ENCODE measurements at regions not wholly inside any gene's neighbourhood (a gene's known extent, or its start where the extent isn't known, plus 50 kb on each side); places are given as distances from the start of the nearest gene placed in this dataset.
"Not testable (repeated sequence)": the region's sequence is repeated elsewhere in the genome, so short reads cannot be mapped to it uniquely, and the experiment has no call there.

DNA sequence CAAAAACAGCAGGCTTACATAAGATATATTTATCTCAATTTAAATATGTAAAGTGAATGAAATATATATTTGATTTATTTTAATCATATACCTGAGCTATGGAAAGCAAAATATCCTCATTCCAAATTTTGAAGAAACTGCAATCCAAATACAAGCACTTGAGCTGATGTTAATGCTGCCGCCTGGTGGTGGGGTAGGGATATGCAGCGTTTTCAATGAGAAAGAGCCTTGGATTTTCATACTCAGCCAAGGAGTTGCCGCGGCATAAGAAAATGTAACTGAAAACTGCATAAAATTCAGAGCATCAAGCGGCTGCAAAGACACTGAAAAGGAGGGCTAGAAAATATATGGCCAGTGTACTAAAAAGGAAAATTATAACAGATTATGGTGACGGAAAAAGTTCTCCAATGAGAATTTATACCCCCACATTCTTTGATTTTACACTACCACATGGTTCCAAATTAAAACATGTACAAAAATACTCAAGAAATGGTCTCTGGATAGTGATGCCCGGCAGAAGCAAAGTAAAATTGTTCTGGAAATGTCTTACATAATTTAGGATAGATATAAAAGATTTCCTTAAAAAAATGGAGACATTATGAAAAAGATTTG lies 660.3 kb upstream of the PITX2 start:
- peak; percentile 74 for FAIRE-seq

GRCh38 chr4:111296466-111296865 lies 673.6 kb upstream of the PITX2 start:
- no peak for FAIRE-seq

GRCh38 chr4:111303806-111304205 lies 680.9 kb upstream of the PITX2 start:
- no peak for FAIRE-seq

DNA sequence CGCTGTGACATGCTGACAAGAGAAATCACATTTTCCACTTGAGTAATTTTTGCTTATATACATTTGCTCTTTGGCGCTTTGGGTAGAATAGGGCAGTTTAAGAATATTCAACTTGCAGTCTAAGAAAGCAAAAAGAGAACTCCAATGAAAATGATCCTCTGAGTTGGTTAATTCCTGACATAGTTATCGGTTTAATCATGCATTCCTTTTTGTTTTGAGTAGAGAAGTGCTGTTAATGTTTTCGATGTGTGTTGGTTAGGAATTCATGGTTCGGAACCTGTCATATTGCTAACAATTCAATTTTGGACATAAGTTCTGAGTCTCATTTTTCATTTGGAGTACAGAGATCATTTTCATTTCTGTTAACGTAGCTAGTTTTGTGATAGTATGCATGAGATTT lies 700.6 kb upstream of the PITX2 start:
- FAIRE-seq = no peak

GRCh38 chr4:111323916-111324315 lies 701.0 kb upstream of the PITX2 start:
- FAIRE-seq = no peak

DNA sequence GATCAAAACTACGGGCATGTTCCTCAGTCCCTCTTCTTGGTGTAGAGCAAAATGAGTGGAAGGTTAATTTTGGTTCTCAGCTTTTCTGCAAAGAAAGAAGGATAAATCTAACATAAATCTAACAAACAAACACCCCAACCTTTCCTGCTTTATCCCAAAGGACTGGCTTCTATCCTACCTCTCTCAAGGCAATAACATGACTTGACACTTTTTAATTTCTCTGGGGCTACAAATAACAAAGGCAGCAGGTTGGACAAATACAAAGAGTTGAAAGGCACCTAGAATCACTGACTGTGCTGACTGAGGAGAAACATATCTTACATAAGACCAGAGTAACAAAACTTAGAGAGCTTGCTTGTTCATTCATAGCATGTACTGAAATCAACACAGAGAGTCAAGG lies 703.6 kb upstream of the PITX2 start:
- FAIRE-seq = no peak

- no peak for FAIRE-seq
Observed at GRCh38 chr4:111330786-111331185, 707.9 kb upstream of the PITX2 start.

DNA sequence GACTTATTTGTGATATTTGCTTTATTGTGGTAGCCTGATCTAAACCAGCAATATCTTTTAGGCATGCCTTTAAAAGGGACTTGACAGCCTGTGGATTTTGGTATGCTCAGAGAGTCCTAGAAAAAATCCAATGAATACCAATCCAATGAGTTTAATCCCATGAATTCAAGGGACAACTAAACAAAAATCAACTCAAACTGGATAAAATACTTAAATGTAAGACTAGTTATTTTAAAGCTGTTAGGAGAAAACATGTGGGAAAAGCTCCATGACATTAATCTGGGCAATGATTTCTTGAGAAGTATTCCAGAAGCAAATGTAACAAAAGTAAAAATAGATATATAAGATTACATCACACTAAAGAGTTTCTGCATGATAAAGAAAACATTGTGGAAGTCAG lies 711.5 kb upstream of the PITX2 start:
- FAIRE-seq = no peak

DNA sequence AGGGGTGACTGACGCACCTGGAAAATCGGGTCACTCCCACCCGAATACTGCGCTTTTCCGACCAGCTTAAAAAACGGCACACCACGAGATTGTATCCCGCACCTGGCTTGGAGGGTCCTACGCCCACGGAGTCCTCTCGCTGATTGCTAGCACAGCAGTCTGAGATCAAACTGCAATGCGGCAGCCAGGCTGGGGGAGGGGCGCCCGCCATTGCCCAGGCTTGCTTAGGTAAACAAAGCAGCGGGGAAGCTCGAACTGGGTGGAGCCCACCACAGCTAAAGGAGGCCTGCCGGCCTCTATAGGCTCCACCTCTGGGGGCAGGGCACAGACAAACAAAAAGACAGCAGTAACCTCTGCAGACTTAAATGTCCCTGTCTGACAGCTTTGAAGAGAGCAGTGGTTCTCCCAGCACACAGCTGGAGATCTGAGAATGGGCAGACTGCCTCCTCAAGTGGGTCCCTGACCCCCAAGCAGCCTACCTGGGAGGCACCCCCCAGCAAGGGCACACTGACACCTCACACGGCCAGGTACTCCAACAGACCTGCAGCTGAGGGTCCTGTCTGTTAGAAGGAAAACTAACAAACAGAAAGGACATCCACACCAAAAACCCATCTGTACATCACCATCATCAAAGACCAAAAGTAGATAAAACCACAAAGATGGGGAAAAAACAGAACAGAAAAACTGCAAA lies 714.5 kb upstream of the PITX2 start:
- not testable (repeated sequence) for FAIRE-seq

GRCh38 chr4:111359602-111360001 lies 736.7 kb upstream of the PITX2 start:
- no peak for FAIRE-seq

- no peak for FAIRE-seq
Observed at GRCh38 chr4:111360906-111361305, 738.0 kb upstream of the PITX2 start.

DNA sequence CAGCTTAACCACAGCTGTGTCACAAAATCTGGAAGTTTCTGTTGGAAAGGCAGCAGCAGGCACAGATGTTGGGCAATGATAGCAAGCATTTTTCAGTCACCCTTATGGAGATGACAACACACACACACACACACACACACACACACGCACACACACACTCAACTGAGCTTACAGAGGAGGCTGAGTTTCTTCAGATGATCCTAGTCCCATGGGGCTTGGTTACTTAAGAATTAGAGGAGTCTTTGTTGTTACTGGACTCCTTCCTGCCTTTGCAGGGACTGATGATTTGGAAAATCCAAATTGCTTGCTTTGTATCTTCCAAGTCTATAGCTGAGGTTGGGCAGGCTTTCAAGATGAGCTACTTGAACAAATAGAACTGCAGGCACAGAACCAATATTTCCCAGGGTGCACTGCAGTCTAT lies 740.1 kb upstream of the PITX2 start:
- FAIRE-seq = no peak

DNA sequence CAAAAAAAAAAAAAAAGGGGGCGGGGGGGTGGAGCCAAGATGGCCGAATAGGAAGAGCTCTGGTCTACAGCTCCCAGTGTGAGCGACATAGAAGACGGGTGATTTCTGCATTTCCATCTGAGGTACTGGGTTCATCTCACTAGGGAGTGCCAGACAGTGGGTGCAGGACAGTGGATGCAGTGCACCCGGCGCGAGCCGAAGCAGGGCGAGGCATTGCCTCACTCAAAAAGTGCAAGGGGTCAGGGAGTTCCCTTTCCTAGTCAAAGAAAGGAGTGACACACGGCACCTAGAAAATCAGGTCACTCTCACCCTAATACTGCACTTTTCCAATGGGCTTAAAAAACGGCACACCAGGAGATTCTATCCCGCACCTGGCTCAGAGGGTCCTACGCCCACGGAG lies 755.0 kb upstream of the PITX2 start:
- not testable (repeated sequence) for FAIRE-seq

DNA sequence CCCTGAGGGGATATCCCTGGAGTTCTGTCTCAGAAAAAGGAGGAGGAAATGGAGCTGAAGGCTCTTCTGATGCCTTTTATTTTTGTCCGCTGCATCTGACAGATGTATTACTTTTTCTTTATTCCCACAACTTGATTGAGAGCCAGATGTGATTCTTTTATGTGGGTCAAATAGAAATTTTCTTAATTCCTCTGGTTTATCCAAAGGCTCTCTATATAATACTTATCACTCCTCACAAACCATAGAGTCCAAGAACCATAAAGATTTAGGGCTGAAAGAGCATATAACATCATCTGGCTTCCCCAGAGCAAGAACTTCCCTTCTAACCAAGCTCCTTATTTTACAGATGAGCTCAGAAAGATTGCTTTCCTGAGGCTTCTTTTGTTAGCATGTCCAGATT lies 756.7 kb upstream of the FAM241A start:
- FAIRE-seq = no peak

DNA sequence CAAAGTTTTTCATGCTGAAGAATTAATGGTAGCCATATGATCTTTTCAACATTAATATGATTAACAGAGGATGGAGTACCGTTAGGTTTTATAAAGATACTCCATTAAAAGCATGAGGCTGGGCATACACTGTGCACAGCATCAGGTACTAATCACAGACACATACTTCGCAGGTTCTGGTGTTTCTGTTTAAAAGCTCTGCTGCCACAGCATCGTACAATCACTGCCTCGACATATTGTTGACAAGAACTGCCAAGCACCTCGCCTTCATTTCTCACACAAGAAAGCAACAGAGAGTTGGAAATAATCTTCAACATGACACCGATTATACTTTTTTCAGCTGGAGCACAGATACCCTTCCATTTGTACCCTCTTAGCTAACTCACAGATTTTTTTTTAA lies 753.4 kb upstream of the FAM241A start:
- no peak for FAIRE-seq

DNA sequence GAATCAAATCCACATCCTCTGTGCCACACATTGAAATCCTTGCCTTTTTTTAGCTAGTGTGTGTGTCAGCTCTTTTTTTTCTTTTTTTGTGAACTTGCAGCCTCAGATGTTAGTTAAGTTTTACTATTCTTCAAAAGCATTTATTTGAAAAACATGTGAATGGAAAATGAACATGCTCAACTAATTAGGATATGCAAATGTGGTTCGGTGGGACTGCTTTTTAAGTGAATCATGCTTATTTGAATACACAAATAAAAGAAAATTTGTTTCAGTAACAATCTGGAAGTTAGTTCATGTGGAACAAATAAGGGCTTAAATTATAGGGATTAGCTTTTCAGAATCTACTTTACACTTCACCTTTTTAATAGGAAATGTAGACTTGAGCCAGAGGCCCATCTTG lies 751.5 kb upstream of the FAM241A start:
- no peak for FAIRE-seq

GRCh38 chr4:111398906-111399330 lies 746.3 kb upstream of the FAM241A start:
- FAIRE-seq = no peak

GRCh38 chr4:111399623-111400022 lies 745.6 kb upstream of the FAM241A start:
- FAIRE-seq = no peak

- no peak for FAIRE-seq
Observed at GRCh38 chr4:111400741-111401140, 744.5 kb upstream of the FAM241A start.

DNA sequence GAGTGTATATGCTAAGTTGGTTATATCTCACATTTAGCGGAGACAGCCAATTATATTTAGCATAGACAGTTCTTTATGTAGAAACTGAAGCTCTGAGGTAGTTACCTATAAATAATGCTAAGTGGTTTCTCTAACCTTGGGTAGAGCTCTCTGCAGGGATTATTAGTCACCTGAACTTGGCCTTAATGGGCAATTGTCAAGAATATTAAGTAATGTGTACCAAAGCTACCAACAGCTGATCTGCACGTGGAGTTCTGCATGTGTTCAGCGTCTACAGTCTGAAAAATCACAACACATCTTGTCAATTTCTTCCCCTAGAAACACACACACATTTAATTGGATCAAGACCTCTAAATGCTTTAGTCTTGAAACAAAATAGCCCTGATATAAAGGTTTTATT lies 740.6 kb upstream of the FAM241A start:
- no peak for FAIRE-seq

DNA sequence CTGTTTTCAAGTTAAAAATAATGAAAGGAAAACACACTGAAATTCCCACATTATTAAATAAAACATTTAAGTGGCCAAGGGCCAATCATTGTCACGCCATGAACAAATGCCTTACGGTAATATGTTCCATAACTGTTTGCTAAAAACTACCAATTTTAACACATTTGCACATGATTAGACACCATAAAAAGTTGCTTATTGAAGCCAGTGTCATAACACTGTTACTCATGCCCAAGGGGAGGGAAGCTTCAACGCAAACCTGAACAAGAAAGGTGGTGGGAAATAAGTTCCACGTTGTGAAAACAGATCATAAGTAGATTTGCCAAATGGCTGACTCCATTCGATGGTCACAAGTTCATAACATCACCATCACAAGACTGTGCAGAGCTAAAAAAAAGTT lies 739.3 kb upstream of the FAM241A start:
- FAIRE-seq = no peak

DNA sequence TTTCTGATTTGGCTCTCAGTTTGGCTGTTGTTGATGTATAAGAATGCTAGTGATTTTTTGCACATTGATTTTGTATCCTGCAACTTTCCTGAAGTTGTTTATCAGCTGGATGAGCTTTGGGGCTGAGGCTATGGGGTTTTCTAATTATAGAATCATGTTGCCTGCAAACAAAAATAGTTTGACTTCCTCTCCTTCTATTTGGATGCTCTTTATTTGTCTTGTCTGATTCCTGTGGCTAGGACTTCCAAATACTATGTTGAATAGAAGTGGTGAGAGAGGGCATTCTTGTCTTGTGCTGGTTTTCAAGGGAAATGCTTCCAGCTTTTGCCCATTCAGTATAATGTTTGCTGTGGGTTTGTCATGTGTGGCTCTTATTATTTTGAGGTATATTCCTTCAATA lies 734.7 kb upstream of the FAM241A start:
- FAIRE-seq = no peak

DNA sequence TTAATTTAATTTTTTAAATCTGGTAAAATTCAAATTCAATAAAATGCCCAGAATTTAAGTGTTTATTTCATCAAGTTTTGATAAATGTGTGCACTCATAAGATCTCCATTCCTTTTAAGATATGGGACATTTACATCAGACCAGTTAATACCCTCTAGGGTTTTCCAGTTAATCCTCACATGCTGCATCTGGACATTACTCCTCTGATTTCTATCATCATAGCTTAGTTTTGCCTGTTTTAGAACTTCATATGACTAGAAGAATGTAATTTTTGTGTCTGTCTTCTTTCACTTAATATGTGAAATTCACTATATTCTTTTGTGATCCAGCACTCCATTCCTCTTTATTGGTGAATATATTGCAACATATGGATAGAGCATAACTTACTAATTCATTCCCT lies 727.7 kb upstream of the FAM241A start:
- no peak for FAIRE-seq

- FAIRE-seq = no peak
Observed at GRCh38 chr4:111433441-111433840, 711.8 kb upstream of the FAM241A start.

DNA sequence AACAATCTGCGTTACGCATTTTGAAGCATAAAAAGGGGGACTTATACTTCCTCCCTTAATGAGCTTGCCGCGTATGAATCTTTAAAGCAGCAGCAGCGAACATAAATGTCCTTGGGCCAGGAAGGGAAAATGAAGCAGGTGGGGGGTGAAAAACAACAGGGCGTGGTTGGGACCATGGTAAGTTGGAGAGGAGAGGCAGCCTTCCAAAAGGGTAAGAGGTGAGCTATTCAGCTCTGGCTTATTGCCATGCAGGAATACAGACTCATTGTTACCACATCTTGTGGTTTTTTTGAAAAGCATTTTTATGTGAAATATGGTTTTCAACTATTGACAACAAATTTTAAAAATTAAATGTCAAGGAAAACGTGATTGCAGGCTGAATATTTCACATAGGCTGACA lies 710.7 kb upstream of the FAM241A start:
- no peak for FAIRE-seq

Data from TTC549 (cell line).